COLO668 (cell line): ENCODE measurements at regions not wholly inside any gene's neighbourhood (a gene's known extent, or its start where the extent isn't known, plus 50 kb on each side); places are given as distances from the start of the nearest gene placed in this dataset.
"Not testable (repeated sequence)": the region's sequence is repeated elsewhere in the genome, so short reads cannot be mapped to it uniquely, and the experiment has no call there.

ENCODE experiments used
- DNase-seq: peaks from one replicate; lab custom pipeline; 2025; ENCODE audit not compliant: unreplicated experiment; lab: John Stamatoyannopoulos, UW

- no peak for DNase-seq
Observed at GRCh38 chr2:194870974-194871535, 786.0 kb upstream of the SLC39A10 start.

GRCh38 chr2:194867328-194867727, 789.7 kb upstream of the SLC39A10 start:
- no peak for DNase-seq

GRCh38 chr2:194854941-194855340, 802.1 kb upstream of the SLC39A10 start:
- no peak for DNase-seq

GRCh38 chr2:194842871-194843270, 814.2 kb upstream of the SLC39A10 start:
- DNase-seq, result no peak

GRCh38 chr2:194834371-194834770, 822.7 kb upstream of the SLC39A10 start:
- not testable (repeated sequence) for DNase-seq

GRCh38 chr2:194826241-194826640, 830.8 kb upstream of the SLC39A10 start:
- DNase-seq, result no peak

- DNase-seq, result no peak
Observed at GRCh38 chr2:194824450-194824849, 832.6 kb upstream of the SLC39A10 start.

- no peak for DNase-seq
Observed at GRCh38 chr2:194822657-194823056, 834.4 kb upstream of the SLC39A10 start.

- no peak for DNase-seq
Observed at GRCh38 chr2:194822097-194822496, 834.9 kb upstream of the SLC39A10 start.

GRCh38 chr2:194819367-194819766, 837.7 kb upstream of the SLC39A10 start:
- no peak for DNase-seq

- no peak for DNase-seq
Observed at GRCh38 chr2:194815475-194815874, 841.6 kb upstream of the SLC39A10 start.

GRCh38 chr2:194802589-194802988, 854.4 kb upstream of the SLC39A10 start:
- DNase-seq, result no peak

- DNase-seq, result not testable (repeated sequence)
Observed at GRCh38 chr2:194787071-194787470, 870.0 kb upstream of the SLC39A10 start.

- DNase-seq, result not testable (repeated sequence)
Observed at GRCh38 chr2:194771394-194771793, 885.6 kb upstream of the SLC39A10 start.

GRCh38 chr2:194769030-194769429, 888.0 kb upstream of the SLC39A10 start:
- DNase-seq, result no peak

- no peak for DNase-seq
Observed at GRCh38 chr2:194765723-194766122, 891.3 kb upstream of the SLC39A10 start.

GRCh38 chr2:194750926-194751325, 906.1 kb upstream of the SLC39A10 start:
- no peak for DNase-seq

GRCh38 chr2:194745557-194746146, 911.4 kb upstream of the SLC39A10 start:
- no peak for DNase-seq

GRCh38 chr2:194742706-194743105, 914.3 kb upstream of the SLC39A10 start:
- no peak for DNase-seq

GRCh38 chr2:194739217-194739616, 917.8 kb upstream of the SLC39A10 start:
- no peak for DNase-seq

- DNase-seq, result no peak
Observed at GRCh38 chr2:194735837-194736542, 921.0 kb upstream of the SLC39A10 start.

GRCh38 chr2:194730266-194730665, 926.8 kb upstream of the SLC39A10 start:
- DNase-seq, result no peak
